ENCODE measurements at regions not wholly inside any gene's neighbourhood (a gene's known extent, or its start where the extent isn't known, plus 50 kb on each side); places are given as distances from the start of the nearest gene placed in this dataset.

DNA sequence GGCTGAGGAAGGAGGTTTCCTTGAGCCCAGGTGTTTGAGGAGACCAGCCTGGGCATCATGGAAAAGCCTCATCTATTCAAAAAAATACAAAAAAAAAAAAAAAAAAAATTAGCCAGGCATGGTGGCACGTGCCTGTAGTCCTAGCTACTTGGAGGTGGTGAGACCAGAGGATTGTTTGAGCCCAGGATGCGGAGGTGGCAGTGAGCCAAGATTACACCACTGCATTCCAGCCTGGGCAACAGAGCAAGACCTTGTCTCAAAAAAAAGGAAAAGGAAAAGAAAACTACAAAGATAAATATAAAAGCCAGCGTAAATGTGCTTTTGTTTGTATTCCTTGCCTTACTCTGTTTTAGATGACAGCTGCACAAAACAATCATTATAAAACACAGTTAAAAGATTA, 2249.2 kb upstream of the C9orf72 start:
- H3K79me2 ChIP-seq (ENCODE audit: insufficient read depth, low read length), result no peaks in the 10 kb centered on the region
- H3K4me3 Mint-ChIP-seq, result no peak overlapping the region
- H3K4me1 ChIP-seq (ENCODE audit: insufficient read depth, low read length), result no peaks in the 10 kb centered on the region
- H3K18ac ChIP-seq (ENCODE audit: insufficient read length, low read depth, low read length), result no peak overlapping the region
- no CpG with 5 or more reads among the region's 3 CpGs for WGBS (ENCODE audit: extremely low coverage, insufficient read length, low lambda C conversion rate)
- H2BK12ac ChIP-seq (ENCODE audit: insufficient read length, low read depth, low read length), result no peak overlapping the region
- no peak overlapping the region for H2AFZ ChIP-seq (ENCODE audit: low read length)
- no peak overlapping the region for H2BK5ac ChIP-seq (ENCODE audit: insufficient read length, low read length)
- peaks cover 35 to 37% of the 10 kb centered on the region in 2 experiments for H3K9me3 Mint-ChIP-seq
- no peak overlapping the region for H3K56ac ChIP-seq (ENCODE audit: insufficient read length, low read depth, low read length)
- H3T11ph ChIP-seq (ENCODE audit: low read length), result no peak overlapping the region
- peaks cover 0 to 4% of the 10 kb centered on the region in 2 experiments; a peak in 1 of 4 replicates for H3K4me1 Mint-ChIP-seq
- H3K27me3 Mint-ChIP-seq (ENCODE audit: low read depth), result no peaks in the 10 kb centered on the region
- no peak overlapping the region for H3K23ac ChIP-seq (ENCODE audit: insufficient read length, low read depth, low read length)
- no peak overlapping the region for H3K27ac Mint-ChIP-seq
- H3K27ac ChIP-seq (ENCODE audit: insufficient read length, low read depth, low read length), result no peak overlapping the region
- H2BK20ac ChIP-seq (ENCODE audit: low read depth, low read length, poor library complexity, severe bottlenecking), result no peak overlapping the region
- no peak overlapping the region for H2AK5ac ChIP-seq (ENCODE audit: insufficient read length, low read length)
- peaks cover 12 to 34% (median 24%) of the 10 kb centered on the region in 3 experiments for H3K36me3 Mint-ChIP-seq (ENCODE audit: insufficient read depth in 1 of 3, low read depth in 3 of 3)
- H3K27me3 ChIP-seq (ENCODE audit: insufficient read depth, low read length), result no peaks in the 10 kb centered on the region
- H4K91ac ChIP-seq (ENCODE audit: insufficient read length, low read depth, low read length), result no peak overlapping the region
- H3K14ac ChIP-seq (ENCODE audit: insufficient read depth, low read length), result no peak overlapping the region
- no peak overlapping the region for H3K4ac ChIP-seq (ENCODE audit: low read depth, low read length)
- no peak overlapping the region for H2BK120ac ChIP-seq (ENCODE audit: low read depth, low read length, poor library complexity, severe bottlenecking)
- H2BK15ac ChIP-seq (ENCODE audit: low read depth, low read length), result no peak overlapping the region
- H3K9me3 ChIP-seq (ENCODE audit: control insufficient read depth, low read depth, low read length), result peaks cover 4% of the 10 kb centered on the region
- no peaks in the 10 kb centered on the region for H3K79me1 ChIP-seq (ENCODE audit: insufficient read depth, low read depth, low read length, poor library complexity, severe bottlenecking)
- TF ChIP-seq CTCF (conservative IDR thresholded peaks at IDR 0.05), result no peak
- H4K8ac ChIP-seq (replicated peaks; ENCODE audit: insufficient read length, low read depth, low read length), result no peak overlapping the region
- H3K4me2 ChIP-seq (ENCODE audit: insufficient read depth, insufficient read length, low read length), result no peak overlapping the region
- no peak for DNase-seq
- H3K23me2 ChIP-seq (ENCODE audit: insufficient read length, low read depth, low read length, poor library complexity, severe bottlenecking), result no peaks in the 10 kb centered on the region
- no peak overlapping the region for H3K9ac ChIP-seq (ENCODE audit: extremely low read depth, insufficient read length, low read length)
- no peak overlapping the region for H4K5ac ChIP-seq (ENCODE audit: insufficient read length, low read depth, low read length)
- no peaks in the 10 kb centered on the region for H4K20me1 ChIP-seq (ENCODE audit: control insufficient read depth, insufficient read depth, insufficient read length)

Measured in H9 (cell line).